ENCODE measurements at regions not wholly inside any gene's neighbourhood (a gene's known extent, or its start where the extent isn't known, plus 50 kb on each side); places are given as distances from the start of the nearest gene placed in this dataset.

DNA sequence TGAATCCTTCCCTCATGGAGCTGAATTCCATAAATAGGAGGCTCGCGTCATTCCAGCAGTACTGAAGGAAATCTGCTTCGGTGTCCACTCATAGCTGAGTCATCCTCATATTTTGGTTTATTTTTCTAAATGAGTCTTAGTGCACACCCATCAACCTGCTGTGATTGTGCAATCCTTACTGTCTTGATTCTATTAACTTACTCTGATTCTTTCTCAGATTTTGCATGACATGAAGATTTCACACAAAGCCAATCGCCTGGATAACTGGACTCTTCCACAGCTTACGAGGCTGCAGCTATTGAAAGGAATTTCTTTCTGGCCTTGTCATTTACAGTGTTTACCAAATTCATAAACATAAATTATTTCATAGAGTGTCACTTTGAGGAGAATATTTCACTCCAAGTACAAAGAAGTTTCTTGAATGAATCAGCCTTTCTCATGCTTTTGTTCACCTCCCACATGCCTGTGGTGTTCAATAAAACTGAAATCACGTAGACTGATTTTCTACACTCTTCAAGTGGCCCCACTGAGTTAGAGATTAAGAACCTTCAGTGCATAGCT lies 207.6 kb upstream of the SLITRK2 start:
- Mint-ChIP-seq H3K9me3 (ENCODE audit: low read depth, unreplicated experiment) (peaks cover 25% of the 10 kb centered on the region), H3K27ac (ENCODE audit: unreplicated experiment) (no peak overlapping the region), H3K27me3 (ENCODE audit: unreplicated experiment) (no peaks in the 10 kb centered on the region), H3K4me3 (ENCODE audit: low read depth, unreplicated experiment) (no peak overlapping the region), H3K4me1 (ENCODE audit: low read depth, unreplicated experiment) (no peaks in the 10 kb centered on the region), H3K36me3 (ENCODE audit: insufficient read depth, unreplicated experiment) (no peaks in the 10 kb centered on the region)
- DNase-seq, result no peak
- CTCF ChIA-PET, result no interaction called here
- TF ChIP-seq, protein P1, sequence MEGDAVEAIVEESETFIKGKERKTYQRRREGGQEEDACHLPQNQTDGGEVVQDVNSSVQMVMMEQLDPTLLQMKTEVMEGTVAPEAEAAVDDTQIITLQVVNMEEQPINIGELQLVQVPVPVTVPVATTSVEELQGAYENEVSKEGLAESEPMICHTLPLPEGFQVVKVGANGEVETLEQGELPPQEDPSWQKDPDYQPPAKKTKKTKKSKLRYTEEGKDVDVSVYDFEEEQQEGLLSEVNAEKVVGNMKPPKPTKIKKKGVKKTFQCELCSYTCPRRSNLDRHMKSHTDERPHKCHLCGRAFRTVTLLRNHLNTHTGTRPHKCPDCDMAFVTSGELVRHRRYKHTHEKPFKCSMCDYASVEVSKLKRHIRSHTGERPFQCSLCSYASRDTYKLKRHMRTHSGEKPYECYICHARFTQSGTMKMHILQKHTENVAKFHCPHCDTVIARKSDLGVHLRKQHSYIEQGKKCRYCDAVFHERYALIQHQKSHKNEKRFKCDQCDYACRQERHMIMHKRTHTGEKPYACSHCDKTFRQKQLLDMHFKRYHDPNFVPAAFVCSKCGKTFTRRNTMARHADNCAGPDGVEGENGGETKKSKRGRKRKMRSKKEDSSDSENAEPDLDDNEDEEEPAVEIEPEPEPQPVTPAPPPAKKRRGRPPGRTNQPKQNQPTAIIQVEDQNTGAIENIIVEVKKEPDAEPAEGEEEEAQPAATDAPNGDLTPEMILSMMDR (IDR thresholded peaks at IDR 0.05; ENCODE audit: unreplicated experiment), result no peak
- no TSS peak for BruUV-seq (replicated peaks)
- intact Hi-C loops (cut with micrococcal nuclease; ENCODE audit: unreplicated experiment), result no loop called here

GRCh38 chrX:145613894-145614293 lies 203.7 kb upstream of the SLITRK2 start:
- Mint-ChIP-seq H3K9me3 (ENCODE audit: low read depth, unreplicated experiment) (peaks cover 24% of the 10 kb centered on the region), H3K4me3 (ENCODE audit: low read depth, unreplicated experiment) (no peak overlapping the region), H3K27ac (ENCODE audit: unreplicated experiment) (no peak overlapping the region), H3K36me3 (ENCODE audit: insufficient read depth, unreplicated experiment) (no peaks in the 10 kb centered on the region), H3K27me3 (ENCODE audit: unreplicated experiment) (no peaks in the 10 kb centered on the region), H3K4me1 (ENCODE audit: low read depth, unreplicated experiment) (no peaks in the 10 kb centered on the region)
- no TSS peak for BruUV-seq (replicated peaks)
- intact Hi-C loops (cut with micrococcal nuclease; ENCODE audit: unreplicated experiment), result no loop called here
- CTCF ChIA-PET, result no interaction called here
- TF ChIP-seq, protein P1 (IDR thresholded peaks at IDR 0.05; ENCODE audit: unreplicated experiment), result no peak
- DNase-seq, result no peak

DNA sequence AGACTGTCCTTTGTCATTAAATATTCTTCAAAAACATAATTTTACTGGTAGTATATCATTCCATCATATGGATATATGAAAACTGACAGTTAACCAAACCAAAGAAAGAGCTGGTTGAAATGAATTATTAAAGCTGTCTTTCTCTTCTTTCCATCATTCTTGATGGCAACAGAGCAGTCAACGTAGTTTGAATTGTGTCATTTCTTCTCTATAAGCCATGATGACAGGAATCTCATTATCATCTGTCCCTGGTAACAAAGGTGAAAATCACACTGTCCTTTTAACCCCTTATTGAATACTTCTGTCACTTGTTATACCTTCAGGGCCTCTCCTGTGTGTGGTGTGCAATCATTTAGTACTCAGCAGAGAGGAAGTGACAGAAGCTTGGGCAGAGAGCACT lies 197.0 kb upstream of the SLITRK2 start:
- DNase-seq, result no peak
- H3K27ac Mint-ChIP-seq (ENCODE audit: unreplicated experiment), result no peak overlapping the region
- CTCF ChIA-PET, result no interaction called here
- H3K4me1 Mint-ChIP-seq (ENCODE audit: low read depth, unreplicated experiment), result no peaks in the 10 kb centered on the region
- BruUV-seq (replicated peaks), result no TSS peak
- intact Hi-C loops (cut with micrococcal nuclease; ENCODE audit: unreplicated experiment), result no loop called here
- no peaks in the 10 kb centered on the region for H3K36me3 Mint-ChIP-seq (ENCODE audit: insufficient read depth, unreplicated experiment)
- no peak overlapping the region for H3K4me3 Mint-ChIP-seq (ENCODE audit: low read depth, unreplicated experiment)
- H3K27me3 Mint-ChIP-seq (ENCODE audit: unreplicated experiment), result no peaks in the 10 kb centered on the region
- TF ChIP-seq, protein P1 (IDR thresholded peaks at IDR 0.05; ENCODE audit: unreplicated experiment), result no peak
- H3K9me3 Mint-ChIP-seq (ENCODE audit: low read depth, unreplicated experiment), result peaks cover 12% of the 10 kb centered on the region

DNA sequence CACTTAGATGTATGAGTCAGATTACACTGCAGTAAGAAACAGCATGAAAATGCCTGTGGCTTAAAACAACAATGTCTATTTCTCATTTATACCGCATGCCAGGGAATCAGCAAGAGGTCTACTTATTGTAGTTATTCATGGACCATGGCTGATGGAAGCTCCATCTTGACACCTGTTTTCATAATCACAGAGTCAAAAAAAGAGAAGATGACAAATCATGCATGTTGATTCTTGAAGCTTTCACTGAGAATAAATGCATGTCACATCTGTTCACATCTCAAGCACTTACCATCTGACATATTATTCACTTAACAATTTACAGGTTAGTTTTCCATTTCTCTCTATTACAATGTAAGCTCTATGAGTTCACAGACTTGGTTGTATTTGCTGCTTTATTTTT lies 194.2 kb upstream of the SLITRK2 start:
- DNase-seq, result no peak
- BruUV-seq (replicated peaks), result no TSS peak
- intact Hi-C loops (cut with micrococcal nuclease; ENCODE audit: unreplicated experiment), result no loop called here
- H3K9me3 Mint-ChIP-seq (ENCODE audit: low read depth, unreplicated experiment), result peaks cover 12% of the 10 kb centered on the region
- CTCF ChIA-PET, result no interaction called here
- TF ChIP-seq, protein P1 (IDR thresholded peaks at IDR 0.05; ENCODE audit: unreplicated experiment), result no peak
- H3K36me3 Mint-ChIP-seq (ENCODE audit: insufficient read depth, unreplicated experiment), result no peaks in the 10 kb centered on the region
- no peak overlapping the region for H3K27ac Mint-ChIP-seq (ENCODE audit: unreplicated experiment)
- no peaks in the 10 kb centered on the region for H3K4me1 Mint-ChIP-seq (ENCODE audit: low read depth, unreplicated experiment)
- no peak overlapping the region for H3K4me3 Mint-ChIP-seq (ENCODE audit: low read depth, unreplicated experiment)
- no peaks in the 10 kb centered on the region for H3K27me3 Mint-ChIP-seq (ENCODE audit: unreplicated experiment)
